Right lobe of liver (tissue), 4 donors: ENCODE measurements at regions not wholly inside any gene's neighbourhood (a gene's known extent, or its start where the extent isn't known, plus 50 kb on each side); places are given as distances from the start of the nearest gene placed in this dataset.

ENCODE experiments used
- CTCF ChIP-seq, 4 donors: fragments of 200-600 bp in 3 of 4; fragments of 450-650 bp in 1 of 4; IDR thresholded peaks; one replicate each; pipeline versions ENCODE4 v1.5.1 to v1.8.0; 2016 to 2022; ENCODE audit warnings: antibody characterized with exemption in 4 of 4, mild to moderate bottlenecking in 2 of 4
- POLR2A ChIP-seq: fragments of 450-650 bp; IDR thresholded peaks from one replicate; pipeline ENCODE4 v1.6.1; 2017; ENCODE audit warnings: antibody characterized with exemption, mild to moderate bottlenecking
- donor health status: DM: no; HTN: no; CAD: no.
- donor health status: DM: no; HTN: no; CAD: no.
- donor health status: DM: no; HTN: yes; CAD: no.

- TF ChIP-seq CTCF (IDR thresholded peaks at IDR 0.05), result no peak
- TF ChIP-seq POLR2A, result no peak
Observed at GRCh38 chr22:46100401-46101105, 49.8 kb upstream of the PPARA start.
